Dermis microvascular lymphatic vessel endothelial cell (primary cell): ENCODE measurements at regions not wholly inside any gene's neighbourhood (a gene's known extent, or its start where the extent isn't known, plus 50 kb on each side); places are given as distances from the start of the nearest gene placed in this dataset.
"Not testable (repeated sequence)": the region's sequence is repeated elsewhere in the genome, so short reads cannot be mapped to it uniquely, and the experiment has no call there.

Experiments
- DNase-seq, 2 donors: peaks; one replicate each; pipeline versions ENCODE4 v3.0.0 to v3.0.0-alpha.2; 2010; ENCODE audit warnings: low read depth in 2 of 2

GRCh38 chr2:179385756-179386155, 121.1 kb upstream of the SESTD1 start:
- DNase-seq, result not testable (repeated sequence)

- DNase-seq, result no peak
These were observed 119.3 kb upstream of the SESTD1 start for GRCh38 chr2:179383975-179384374.

GRCh38 chr2:179377296-179377695, 112.7 kb upstream of the SESTD1 start:
- DNase-seq, result no peak

GRCh38 chr2:179376881-179377280, 112.2 kb upstream of the SESTD1 start:
- no peak for DNase-seq

GRCh38 chr2:179373816-179374215, 109.2 kb upstream of the SESTD1 start:
- no peak for DNase-seq

- not testable (repeated sequence) for DNase-seq
These were observed 100.9 kb upstream of the SESTD1 start for GRCh38 chr2:179365561-179365960.

- DNase-seq, result no peak
These were observed 91.2 kb upstream of the SESTD1 start for GRCh38 chr2:179355881-179356280.

- DNase-seq, result peak in 1 of 2 donors; percentile 8
These were observed 90.3 kb upstream of the SESTD1 start for GRCh38 chr2:179354739-179355537.

- no peak for DNase-seq
These were observed 89.7 kb upstream of the SESTD1 start for GRCh38 chr2:179354296-179354695.

GRCh38 chr2:179352181-179352580, 87.5 kb upstream of the SESTD1 start:
- DNase-seq, result no peak

GRCh38 chr2:179351057-179351456, 86.4 kb upstream of the SESTD1 start:
- DNase-seq, result no peak

- DNase-seq, result no peak
These were observed 85.2 kb upstream of the SESTD1 start for GRCh38 chr2:179349670-179350303.

GRCh38 chr2:179348906-179349305, 84.3 kb upstream of the SESTD1 start:
- DNase-seq, result no peak

GRCh38 chr2:179344970-179345369, 80.3 kb upstream of the SESTD1 start:
- no peak for DNase-seq

- DNase-seq, result peak in 1 of 2 donors; percentile 16
These were observed 79.8 kb upstream of the SESTD1 start for GRCh38 chr2:179344280-179344964.

- no peak for DNase-seq
These were observed 79.3 kb upstream of the SESTD1 start for GRCh38 chr2:179343945-179344279.

GRCh38 chr2:179341152-179341866, 76.7 kb upstream of the SESTD1 start:
- no peak for DNase-seq

- DNase-seq, result peak; percentile 27 to 49
These were observed 76.0 kb upstream of the SESTD1 start for GRCh38 chr2:179340678-179341077.

- DNase-seq, result no peak
These were observed 74.0 kb upstream of the SESTD1 start for GRCh38 chr2:179338681-179339080.

GRCh38 chr2:179336782-179337534, 72.3 kb upstream of the SESTD1 start:
- no peak for DNase-seq

- DNase-seq, result no peak
These were observed 71.1 kb upstream of the SESTD1 start for GRCh38 chr2:179335732-179336131.
